ENCODE measurements at regions not wholly inside any gene's neighbourhood (a gene's known extent, or its start where the extent isn't known, plus 50 kb on each side); places are given as distances from the start of the nearest gene placed in this dataset.
A peak's percentile ranks its signal among the peaks of the same experiment; 100 is the strongest.
"Not testable (repeated sequence)": the region's sequence is repeated elsewhere in the genome, so short reads cannot be mapped to it uniquely, and the experiment has no call there.

- no peak for DNase-seq (ENCODE audit: low spot score)
Measured at GRCh38 chr4:124943145-124943889, 230.8 kb upstream of the ANKRD50 start.

DNA sequence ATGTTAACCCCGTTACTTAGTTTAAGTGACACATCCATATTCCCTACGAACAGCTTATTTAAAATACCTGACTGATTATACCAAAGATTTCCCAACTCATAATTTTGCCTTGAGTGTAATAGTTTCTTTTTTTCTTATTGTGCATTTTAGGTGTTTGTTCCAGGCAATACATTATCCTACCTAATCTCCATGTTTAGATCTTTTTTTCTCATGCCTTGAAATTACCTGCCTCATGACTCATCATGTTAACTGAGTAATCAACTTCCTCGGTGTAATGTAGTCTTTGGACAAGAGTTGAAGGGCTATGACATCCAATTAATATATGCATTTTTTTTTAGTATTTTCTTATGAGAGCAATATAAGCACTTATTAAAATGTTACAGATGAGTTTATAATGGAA, 228.7 kb upstream of the ANKRD50 start:
- DNase-seq (ENCODE audit: low spot score): no peak

DNA sequence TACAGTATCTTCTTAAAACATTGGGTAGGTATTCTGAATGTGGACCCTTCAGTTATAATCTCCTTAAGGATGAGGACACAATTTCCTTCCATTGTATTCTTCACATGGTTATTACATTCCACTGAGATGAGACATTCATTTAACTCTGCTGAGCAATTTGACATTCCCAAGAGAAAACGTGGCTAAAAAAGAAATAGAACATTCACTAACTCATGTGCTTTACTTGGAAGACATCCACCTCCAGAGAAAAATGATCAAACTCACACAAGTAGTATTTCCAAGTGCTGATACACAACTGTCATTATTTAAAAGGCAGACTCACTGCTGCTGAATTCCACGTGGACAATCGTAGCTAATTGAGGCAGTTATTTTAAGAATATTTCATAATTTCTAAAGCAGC, 227.9 kb upstream of the ANKRD50 start:
- DNase-seq (ENCODE audit: low spot score): peak; percentile 65

DNA sequence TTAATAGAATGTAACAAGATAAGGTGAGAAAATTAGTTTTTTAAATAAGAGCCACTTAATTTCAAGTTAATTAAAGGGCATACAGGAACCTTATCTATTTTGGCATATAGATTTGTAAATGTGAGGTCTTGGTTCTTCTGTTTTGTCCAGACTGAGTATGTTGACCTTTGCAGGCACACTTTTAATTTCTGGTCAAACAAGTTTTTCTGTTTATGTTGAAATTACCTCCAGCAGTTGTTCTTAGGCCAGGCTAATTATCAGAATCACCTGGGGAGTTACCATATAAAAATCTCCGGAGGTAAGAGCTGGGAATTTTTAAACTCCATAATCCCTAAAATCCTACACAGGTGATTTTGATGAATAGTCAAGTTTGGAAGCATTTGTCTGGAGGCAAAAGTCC, 227.4 kb upstream of the ANKRD50 start:
- no peak for DNase-seq (ENCODE audit: low spot score)

DNA sequence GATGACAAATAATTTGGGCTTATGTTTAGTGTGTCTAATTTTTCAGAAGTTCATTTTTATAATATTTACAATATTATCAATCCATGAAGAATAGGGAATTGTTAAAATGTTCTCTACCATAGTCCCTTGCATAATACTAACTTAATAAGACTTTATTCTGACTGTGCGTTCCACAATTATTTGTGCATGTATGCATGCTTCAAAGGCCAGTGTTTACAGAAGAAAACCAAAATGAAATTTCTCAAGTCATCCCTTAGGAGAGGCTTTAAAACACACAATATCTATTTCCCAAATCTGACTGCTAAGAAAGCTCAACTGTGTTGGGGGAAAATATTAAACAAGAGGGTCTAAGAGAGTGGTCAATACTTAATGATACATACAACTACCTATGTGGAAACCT, 226.3 kb upstream of the ANKRD50 start:
- DNase-seq (ENCODE audit: low spot score): no peak

DNA sequence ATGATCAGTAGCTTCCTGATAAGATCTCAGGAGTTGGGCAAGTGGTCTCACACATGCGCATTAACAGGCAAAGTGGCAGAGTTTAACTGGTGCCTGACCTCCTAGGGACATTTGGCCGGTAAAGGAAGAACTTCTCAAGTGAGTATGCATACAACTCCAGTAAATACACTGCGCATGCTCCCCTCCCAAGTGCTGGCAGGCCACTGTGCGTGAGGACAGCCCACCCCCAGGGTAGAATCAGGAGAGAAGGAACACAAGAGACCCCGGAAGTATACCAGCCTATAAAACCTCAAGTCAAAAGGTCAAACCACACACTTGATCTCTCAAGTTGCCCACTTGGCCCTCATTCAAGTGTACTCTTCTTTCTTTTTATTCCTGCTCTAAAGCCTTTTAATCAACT, 225.5 kb upstream of the ANKRD50 start:
- DNase-seq (ENCODE audit: low spot score): no peak

DNA sequence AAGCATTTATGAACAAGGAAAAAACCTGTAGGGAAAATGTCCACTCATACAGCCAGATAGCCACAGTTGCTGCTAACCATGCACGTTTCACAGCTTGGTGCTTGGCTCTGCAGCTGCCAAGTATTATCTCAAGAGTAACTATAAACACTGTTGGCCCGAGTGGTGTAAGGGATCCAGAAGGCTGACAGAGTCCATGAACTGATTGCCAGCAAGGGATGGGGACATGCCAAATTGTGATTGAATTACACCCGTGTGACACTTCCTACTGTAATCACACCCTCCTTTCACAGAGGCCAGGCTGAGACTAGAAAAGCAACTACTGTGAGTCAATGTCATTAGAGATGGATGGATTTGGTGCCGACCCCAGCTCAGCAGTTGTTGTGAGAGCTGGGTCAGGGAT, 223.9 kb upstream of the ANKRD50 start:
- no peak for DNase-seq (ENCODE audit: low spot score)

DNA sequence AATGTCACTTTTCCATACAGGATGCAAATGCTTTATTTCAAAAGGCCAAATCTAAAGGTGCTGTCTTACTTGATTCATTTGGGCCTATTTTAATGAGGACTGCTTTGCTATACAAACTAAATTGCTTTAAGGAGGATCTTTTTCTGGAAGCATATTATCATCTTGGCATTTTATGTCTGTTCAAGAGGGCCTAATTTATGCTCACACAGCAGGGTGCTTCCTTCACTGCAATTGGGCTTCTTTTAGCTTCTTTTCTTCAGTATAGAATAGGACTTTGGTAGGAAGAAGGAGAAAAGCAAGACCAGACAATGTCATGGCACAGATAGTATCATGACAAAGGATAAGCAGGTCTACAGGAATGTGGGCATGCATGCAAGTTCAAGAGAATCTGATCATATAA, 222.4 kb upstream of the ANKRD50 start:
- DNase-seq (ENCODE audit: low spot score): no peak

DNA sequence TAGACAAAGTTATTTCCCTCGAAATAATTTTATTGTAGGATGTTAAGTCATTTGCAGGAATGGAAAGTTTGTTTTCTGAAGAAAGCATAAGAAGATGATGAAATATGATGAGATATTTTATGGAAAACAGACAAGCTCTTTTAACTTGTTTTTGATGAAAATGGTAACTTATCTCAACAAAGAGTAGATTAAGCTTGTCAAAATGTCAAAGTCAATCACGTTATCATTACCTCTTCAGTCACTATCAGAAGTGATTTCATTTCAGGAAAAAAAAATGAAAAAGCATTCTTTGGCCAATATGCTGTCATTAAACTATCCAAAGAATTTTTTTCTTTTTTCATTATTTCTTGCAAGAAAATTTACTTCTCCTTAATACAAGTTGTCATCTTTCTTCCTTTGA, 221.0 kb upstream of the ANKRD50 start:
- no peak for DNase-seq (ENCODE audit: low spot score)

- DNase-seq (ENCODE audit: low spot score): no peak
Measured at GRCh38 chr4:124932447-124932846, 219.9 kb upstream of the ANKRD50 start.

DNA sequence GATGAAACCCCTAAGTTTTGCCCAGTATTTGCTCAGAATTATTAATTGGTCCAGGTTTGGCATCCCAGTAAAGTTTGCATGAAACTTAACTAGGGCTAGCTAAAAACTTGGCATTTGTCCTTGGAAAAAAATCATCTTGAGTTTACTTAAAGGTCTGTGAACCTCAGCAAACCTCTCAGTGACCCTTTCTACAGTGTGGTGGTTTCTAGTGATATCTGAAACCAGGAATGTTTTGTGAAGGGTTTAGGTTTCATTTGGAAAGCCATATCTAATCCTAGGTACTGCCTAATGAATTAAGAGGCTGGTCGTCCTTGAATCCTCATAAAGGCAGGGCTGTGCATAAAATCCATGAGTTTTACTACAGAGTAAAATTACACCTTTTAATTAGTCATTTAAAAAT, 218.5 kb upstream of the ANKRD50 start:
- no peak for DNase-seq (ENCODE audit: low spot score)

- DNase-seq (ENCODE audit: low spot score): not testable (repeated sequence)
Measured at GRCh38 chr4:124922748-124923147, 210.2 kb upstream of the ANKRD50 start.

- no peak for DNase-seq (ENCODE audit: low spot score)
Measured at GRCh38 chr4:124918559-124919122, 206.1 kb upstream of the ANKRD50 start.

DNA sequence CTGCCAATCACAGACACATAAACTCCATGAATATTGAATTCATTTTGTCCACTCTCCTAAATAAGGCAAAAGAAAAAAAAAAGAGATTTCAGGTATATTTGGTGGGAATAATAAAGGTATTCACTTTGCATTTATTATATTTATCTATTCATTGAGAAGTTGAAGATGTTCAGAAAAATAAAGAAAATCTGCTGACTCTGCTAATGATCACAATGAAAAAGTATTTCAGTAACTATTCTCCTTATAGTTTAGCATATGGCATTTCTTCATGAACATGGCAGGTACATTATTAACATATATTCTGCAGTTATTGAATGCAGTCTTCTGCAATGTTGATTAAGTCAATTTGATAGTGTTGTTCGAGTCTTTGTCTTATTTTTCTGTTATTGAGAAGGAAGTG, 202.5 kb upstream of the ANKRD50 start:
- no peak for DNase-seq (ENCODE audit: low spot score)

GRCh38 chr4:124913237-124913636, 200.7 kb upstream of the ANKRD50 start:
- no peak for DNase-seq (ENCODE audit: low spot score)

- DNase-seq (ENCODE audit: low spot score): no peak
Measured at GRCh38 chr4:124910327-124910726, 197.8 kb upstream of the ANKRD50 start.

- DNase-seq (ENCODE audit: low spot score): no peak
Measured at GRCh38 chr4:124907881-124908280, 195.3 kb upstream of the ANKRD50 start.

GRCh38 chr4:124905441-124905840, 192.9 kb upstream of the ANKRD50 start:
- DNase-seq (ENCODE audit: low spot score): no peak

- DNase-seq (ENCODE audit: low spot score): no peak
Measured at GRCh38 chr4:124904723-124905388, 192.3 kb upstream of the ANKRD50 start.

- DNase-seq (ENCODE audit: low spot score): peak; percentile 73
Measured at GRCh38 chr4:124903995-124904722, 191.6 kb upstream of the ANKRD50 start.

GRCh38 chr4:124902001-124902515, 189.5 kb upstream of the ANKRD50 start:
- DNase-seq (ENCODE audit: low spot score): no peak

GRCh38 chr4:124899997-124900396, 187.5 kb upstream of the ANKRD50 start:
- no peak for DNase-seq (ENCODE audit: low spot score)
